ENCODE measurements at regions not wholly inside any gene's neighbourhood (a gene's known extent, or its start where the extent isn't known, plus 50 kb on each side); places are given as distances from the start of the nearest gene placed in this dataset. TPM values are rescaled to one million over a fixed set of nuclear protein-coding genes. Genes with fewer than 3 reads are reported as not detected.

DNA sequence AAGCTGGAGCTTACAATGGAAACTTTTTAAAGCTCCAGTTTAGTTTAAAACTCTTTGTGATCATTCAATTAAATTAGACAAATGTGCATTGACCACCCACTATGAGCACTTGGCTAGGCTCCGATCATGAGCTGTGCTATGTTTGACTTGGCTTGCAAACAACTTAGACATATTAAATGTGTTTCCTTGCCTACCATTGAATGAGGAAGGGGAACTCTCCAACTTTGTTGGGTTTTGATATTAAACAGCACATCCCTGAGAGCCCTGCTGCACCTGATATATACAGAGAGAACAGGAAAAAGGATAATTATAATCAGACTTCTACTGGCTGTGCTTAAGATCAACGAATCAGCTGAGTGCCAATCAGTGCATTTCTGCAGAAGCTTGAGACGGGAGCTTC is 71.4 kb upstream of the ADGRL3 start:
- Histone ChIP-seq H3K4me1 (no peaks in the 10 kb centered on the region), H3K27ac (replicated peaks) (no peak overlapping the region), H3K36me3 (no peaks in the 10 kb centered on the region), H3K27me3 (ENCODE audit: low read depth) (no peaks in the 10 kb centered on the region), H3K4me3 (no peak overlapping the region), H3K9me3 (replicated peaks) (peaks cover 8% of the 10 kb centered on the region)
- intact Hi-C loops (cut with micrococcal nuclease): no loop called here
- no peak for DNase-seq
- TF ChIP-seq, protein P1, sequence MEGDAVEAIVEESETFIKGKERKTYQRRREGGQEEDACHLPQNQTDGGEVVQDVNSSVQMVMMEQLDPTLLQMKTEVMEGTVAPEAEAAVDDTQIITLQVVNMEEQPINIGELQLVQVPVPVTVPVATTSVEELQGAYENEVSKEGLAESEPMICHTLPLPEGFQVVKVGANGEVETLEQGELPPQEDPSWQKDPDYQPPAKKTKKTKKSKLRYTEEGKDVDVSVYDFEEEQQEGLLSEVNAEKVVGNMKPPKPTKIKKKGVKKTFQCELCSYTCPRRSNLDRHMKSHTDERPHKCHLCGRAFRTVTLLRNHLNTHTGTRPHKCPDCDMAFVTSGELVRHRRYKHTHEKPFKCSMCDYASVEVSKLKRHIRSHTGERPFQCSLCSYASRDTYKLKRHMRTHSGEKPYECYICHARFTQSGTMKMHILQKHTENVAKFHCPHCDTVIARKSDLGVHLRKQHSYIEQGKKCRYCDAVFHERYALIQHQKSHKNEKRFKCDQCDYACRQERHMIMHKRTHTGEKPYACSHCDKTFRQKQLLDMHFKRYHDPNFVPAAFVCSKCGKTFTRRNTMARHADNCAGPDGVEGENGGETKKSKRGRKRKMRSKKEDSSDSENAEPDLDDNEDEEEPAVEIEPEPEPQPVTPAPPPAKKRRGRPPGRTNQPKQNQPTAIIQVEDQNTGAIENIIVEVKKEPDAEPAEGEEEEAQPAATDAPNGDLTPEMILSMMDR (IDR thresholded peaks at IDR 0.05; ENCODE audit: borderline replicate concordance): no peak

DNA sequence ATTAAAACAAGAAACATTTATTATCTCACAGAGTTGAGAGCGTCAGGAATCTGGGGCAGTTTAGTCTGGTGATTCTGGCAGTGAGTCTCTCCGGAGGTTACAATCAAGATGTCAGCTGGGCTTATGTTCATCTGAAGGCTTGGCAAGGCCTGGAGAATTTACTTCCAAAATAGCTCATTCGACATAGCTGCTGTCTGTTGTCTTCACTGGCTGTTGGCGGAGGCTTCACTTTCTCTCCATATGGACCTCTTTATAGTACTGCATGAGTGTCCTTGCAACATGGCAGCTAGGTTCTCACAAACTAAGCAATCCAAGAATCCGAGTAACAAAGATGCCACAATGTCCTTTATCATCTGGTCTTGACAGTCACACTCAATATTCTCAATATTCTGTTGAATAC is 70.2 kb upstream of the ADGRL3 start:
- intact Hi-C loops (cut with micrococcal nuclease): no loop called here
- Histone ChIP-seq H3K9me3 (replicated peaks) (peaks cover 10% of the 10 kb centered on the region), H3K4me3 (no peak overlapping the region), H3K4me1 (no peaks in the 10 kb centered on the region), H3K27ac (replicated peaks) (no peak overlapping the region), H3K36me3 (no peaks in the 10 kb centered on the region), H3K27me3 (ENCODE audit: low read depth) (no peaks in the 10 kb centered on the region)
- TF ChIP-seq, protein P1 (IDR thresholded peaks at IDR 0.05; ENCODE audit: borderline replicate concordance): no peak
- DNase-seq: no peak

DNA sequence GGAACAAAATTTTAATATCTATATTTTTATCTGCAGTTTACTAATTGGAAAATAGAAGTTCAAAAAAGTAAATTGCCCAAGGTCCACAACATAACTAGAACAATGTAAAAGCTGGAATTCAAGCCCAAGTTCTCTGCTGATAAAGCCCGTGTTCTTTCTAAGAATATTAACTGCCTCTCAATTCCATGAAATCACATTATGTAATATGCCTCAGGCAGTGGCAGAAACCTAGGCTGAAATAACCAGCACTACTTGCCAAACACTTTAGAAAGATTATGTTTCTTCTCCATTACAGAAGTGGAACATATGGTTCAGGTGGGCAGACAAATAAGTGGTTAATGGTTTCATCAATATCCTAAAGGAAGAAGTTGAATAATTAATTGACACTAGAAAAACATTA is 56.7 kb upstream of the ADGRL3 start:
- no peak for DNase-seq
- TF ChIP-seq, protein P1 (IDR thresholded peaks at IDR 0.05; ENCODE audit: borderline replicate concordance): no peak
- Histone ChIP-seq H3K27me3 (ENCODE audit: low read depth) (no peaks in the 10 kb centered on the region), H3K36me3 (no peaks in the 10 kb centered on the region), H3K4me3 (no peak overlapping the region), H3K9me3 (replicated peaks) (no peaks in the 10 kb centered on the region), H3K4me1 (no peaks in the 10 kb centered on the region), H3K27ac (replicated peaks) (no peak overlapping the region)
- intact Hi-C loops (cut with micrococcal nuclease): no loop called here

DNA sequence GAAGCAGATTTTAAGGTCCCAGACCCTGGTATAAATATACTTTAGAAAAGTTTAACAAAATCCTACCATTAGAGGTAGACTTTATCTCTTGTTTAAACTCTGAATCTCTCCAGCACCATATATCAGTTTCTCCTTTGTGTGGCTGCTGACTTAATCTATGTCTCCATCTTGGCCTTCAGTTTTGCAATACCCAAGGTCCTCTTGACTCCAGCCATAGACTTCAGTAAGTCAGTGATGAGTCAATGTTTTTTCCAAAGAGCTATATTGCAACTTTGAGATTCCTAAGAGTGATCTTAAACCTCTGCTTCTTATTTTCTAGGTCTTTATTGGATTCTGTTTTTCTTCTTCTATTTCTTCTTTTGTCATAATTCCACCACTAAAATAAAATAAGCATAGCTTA is 50.8 kb upstream of the ADGRL3 start:
- H3K4me1 ChIP-seq: no peaks in the 10 kb centered on the region
- no peaks in the 10 kb centered on the region for H3K36me3 ChIP-seq
- H3K4me3 ChIP-seq: no peak overlapping the region
- no peak overlapping the region for H3K27ac ChIP-seq (replicated peaks)
- no peaks in the 10 kb centered on the region for H3K27me3 ChIP-seq (ENCODE audit: low read depth)
- intact Hi-C loops (cut with micrococcal nuclease): no loop called here
- H3K9me3 ChIP-seq (replicated peaks): no peaks in the 10 kb centered on the region
- no peak for DNase-seq
- TF ChIP-seq, protein P1 (IDR thresholded peaks at IDR 0.05; ENCODE audit: borderline replicate concordance): no peak

Small RNA genes in the stretch of these regions (microRNA-seq; reads per million reads assigned to microRNA genes)
- gene MIR548AG1: not detected

Measured in left ventricle myocardium inferior (tissue), 1 donor.